PC-3 (cell line): ENCODE measurements at regions not wholly inside any gene's neighbourhood (a gene's known extent, or its start where the extent isn't known, plus 50 kb on each side); places are given as distances from the start of the nearest gene placed in this dataset.

Experiments used
- EZH2 ChIP-seq: fragments of 300-600 bp; sonication (generic); IDR thresholded peaks from one replicate; pipeline ENCODE4 v1.6.1; 2017; ENCODE audit warnings: antibody characterized with exemption, mild to moderate bottlenecking, low read length; ENCODE audit not compliant: unreplicated experiment
- TF ChIP-seq, protein P1 (sequence below): fragments of 300-600 bp; sonication (generic); conservative IDR thresholded peaks from 2 replicates; pipeline ENCODE4 v1.5.1; 2017; ENCODE audit warnings: antibody characterized with exemption, low read depth, mild to moderate bottlenecking, low read length

DNA sequence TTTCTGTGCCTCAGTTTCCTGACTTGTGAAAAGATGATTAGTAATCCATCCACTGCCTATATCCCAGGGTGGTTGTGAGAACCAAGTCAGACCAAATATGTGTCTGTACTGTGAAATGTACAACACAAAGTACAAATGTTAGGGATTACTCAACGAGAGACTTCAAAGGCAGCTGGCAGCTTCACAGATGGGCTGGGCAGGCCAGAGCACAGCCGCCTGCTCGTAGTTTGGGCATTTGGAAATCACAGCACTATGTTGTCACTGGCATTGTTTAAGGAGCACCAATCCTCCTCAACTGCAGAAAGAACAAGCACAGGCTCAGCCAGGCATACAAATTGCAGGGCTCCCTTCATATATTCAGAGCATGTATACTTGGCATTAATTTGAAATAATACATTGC, 64.5 kb upstream of the C10orf90 start:
- TF ChIP-seq, protein P1, sequence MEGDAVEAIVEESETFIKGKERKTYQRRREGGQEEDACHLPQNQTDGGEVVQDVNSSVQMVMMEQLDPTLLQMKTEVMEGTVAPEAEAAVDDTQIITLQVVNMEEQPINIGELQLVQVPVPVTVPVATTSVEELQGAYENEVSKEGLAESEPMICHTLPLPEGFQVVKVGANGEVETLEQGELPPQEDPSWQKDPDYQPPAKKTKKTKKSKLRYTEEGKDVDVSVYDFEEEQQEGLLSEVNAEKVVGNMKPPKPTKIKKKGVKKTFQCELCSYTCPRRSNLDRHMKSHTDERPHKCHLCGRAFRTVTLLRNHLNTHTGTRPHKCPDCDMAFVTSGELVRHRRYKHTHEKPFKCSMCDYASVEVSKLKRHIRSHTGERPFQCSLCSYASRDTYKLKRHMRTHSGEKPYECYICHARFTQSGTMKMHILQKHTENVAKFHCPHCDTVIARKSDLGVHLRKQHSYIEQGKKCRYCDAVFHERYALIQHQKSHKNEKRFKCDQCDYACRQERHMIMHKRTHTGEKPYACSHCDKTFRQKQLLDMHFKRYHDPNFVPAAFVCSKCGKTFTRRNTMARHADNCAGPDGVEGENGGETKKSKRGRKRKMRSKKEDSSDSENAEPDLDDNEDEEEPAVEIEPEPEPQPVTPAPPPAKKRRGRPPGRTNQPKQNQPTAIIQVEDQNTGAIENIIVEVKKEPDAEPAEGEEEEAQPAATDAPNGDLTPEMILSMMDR: no peak
- TF ChIP-seq EZH2: no peak
